Adipocyte (in vitro differentiated cells): ENCODE measurements at regions not wholly inside any gene's neighbourhood (a gene's known extent, or its start where the extent isn't known, plus 50 kb on each side); places are given as distances from the start of the nearest gene placed in this dataset.
A peak's percentile ranks its signal among the peaks of the same experiment; 100 is the strongest.

Source experiments
- DNase-seq: peaks from one replicate; pipeline ENCODE4 v3.0.0-alpha.2; 2015; ENCODE audit warnings: low read depth
- H3K27me3 ChIP-seq: replicated peaks from 2 replicates; pipeline ENCODE4 v1.7.0; 2013; ENCODE audit warnings: mild to moderate bottlenecking, low read length, moderate library complexity; ENCODE audit not compliant: control insufficient read depth, insufficient read depth
- H3K36me3 ChIP-seq: 2 replicates; pipeline ENCODE4 v1.7.0; 2013; ENCODE audit warnings: low read length, mild to moderate bottlenecking, moderate library complexity; ENCODE audit not compliant: control insufficient read depth, insufficient read depth, severe bottlenecking
- H3K4me1 ChIP-seq: 2 replicates; pipeline ENCODE4 v1.7.0; 2013; ENCODE audit warnings: mild to moderate bottlenecking, low read length, moderate library complexity; ENCODE audit not compliant: control insufficient read depth, insufficient read depth
- H3K4me3 ChIP-seq: 2 replicates; pipeline ENCODE4 v1.7.0; 2013; ENCODE audit warnings: mild to moderate bottlenecking, low read length, moderate library complexity
- H3K9ac ChIP-seq: 2 replicates; pipeline ENCODE4 v1.7.0; 2013; ENCODE audit warnings: mild to moderate bottlenecking, low read length, moderate library complexity
- H3K9me3 ChIP-seq: 2 replicates; pipeline ENCODE4 v1.7.0; 2013; ENCODE audit warnings: mild to moderate bottlenecking, low read length, moderate library complexity; ENCODE audit not compliant: control insufficient read depth

GRCh38 chr3:31187380-31187779, 292.9 kb upstream of the GADL1 start:
- no peak overlapping the region for H3K9ac ChIP-seq
- H3K4me1 ChIP-seq: peaks cover 19% of the 10 kb centered on the region
- H3K9me3 ChIP-seq: no peaks in the 10 kb centered on the region
- DNase-seq: no peak
- no peaks in the 10 kb centered on the region for H3K27me3 ChIP-seq
- H3K36me3 ChIP-seq: no peaks in the 10 kb centered on the region
- H3K4me3 ChIP-seq: no peak overlapping the region

GRCh38 chr3:31188112-31188511, 293.7 kb upstream of the GADL1 start:
- H3K9ac ChIP-seq: no peak overlapping the region
- no peaks in the 10 kb centered on the region for H3K9me3 ChIP-seq
- no peak overlapping the region for H3K4me3 ChIP-seq
- no peaks in the 10 kb centered on the region for H3K27me3 ChIP-seq
- H3K36me3 ChIP-seq: no peaks in the 10 kb centered on the region
- DNase-seq: no peak
- peaks cover 19% of the 10 kb centered on the region for H3K4me1 ChIP-seq

- no peak overlapping the region for H3K4me3 ChIP-seq
- no peaks in the 10 kb centered on the region for H3K27me3 ChIP-seq
- no peaks in the 10 kb centered on the region for H3K36me3 ChIP-seq
- no peaks in the 10 kb centered on the region for H3K9me3 ChIP-seq
- no peak overlapping the region for H3K9ac ChIP-seq
- H3K4me1 ChIP-seq: peaks cover 19% of the 10 kb centered on the region
- no peak for DNase-seq
These were observed 294.9 kb upstream of the GADL1 start for GRCh38 chr3:31189330-31189729.

- Histone ChIP-seq H3K4me1 (peaks cover 19% of the 10 kb centered on the region), H3K36me3 (no peaks in the 10 kb centered on the region), H3K4me3 (no peak overlapping the region), H3K9ac (no peak overlapping the region), H3K9me3 (no peaks in the 10 kb centered on the region), H3K27me3 (no peaks in the 10 kb centered on the region)
- no peak for DNase-seq
These were observed 295.5 kb upstream of the GADL1 start for GRCh38 chr3:31189971-31190370.

GRCh38 chr3:31191354-31191753, 296.9 kb upstream of the GADL1 start:
- DNase-seq: no peak
- no peaks in the 10 kb centered on the region for H3K9me3 ChIP-seq
- no peak overlapping the region for H3K4me3 ChIP-seq
- H3K27me3 ChIP-seq: no peaks in the 10 kb centered on the region
- peaks cover 16% of the 10 kb centered on the region for H3K4me1 ChIP-seq
- no peaks in the 10 kb centered on the region for H3K36me3 ChIP-seq
- no peak overlapping the region for H3K9ac ChIP-seq

- Histone ChIP-seq H3K36me3 (no peaks in the 10 kb centered on the region), H3K9me3 (no peaks in the 10 kb centered on the region), H3K9ac (no peak overlapping the region), H3K27me3 (no peaks in the 10 kb centered on the region), H3K4me3 (no peak overlapping the region), H3K4me1 (peaks cover 24% of the 10 kb centered on the region)
- no peak for DNase-seq
These were observed 299.0 kb upstream of the GADL1 start for GRCh38 chr3:31193429-31193828.

GRCh38 chr3:31193871-31194270, 299.4 kb upstream of the GADL1 start:
- peak; percentile 3 for DNase-seq
- no peaks in the 10 kb centered on the region for H3K9me3 ChIP-seq
- no peak overlapping the region for H3K9ac ChIP-seq
- peaks cover 23% of the 10 kb centered on the region for H3K4me1 ChIP-seq
- H3K36me3 ChIP-seq: no peaks in the 10 kb centered on the region
- no peak overlapping the region for H3K4me3 ChIP-seq
- H3K27me3 ChIP-seq: no peaks in the 10 kb centered on the region

GRCh38 chr3:31196261-31196660, 301.8 kb upstream of the GADL1 start:
- Histone ChIP-seq H3K4me3 (peak overlapping the region; percentile 47), H3K9me3 (no peaks in the 10 kb centered on the region), H3K9ac (peak overlapping the region; percentile 60), H3K36me3 (no peaks in the 10 kb centered on the region), H3K4me1 (peaks cover 23% of the 10 kb centered on the region), H3K27me3 (no peaks in the 10 kb centered on the region)
- DNase-seq: peak; percentile 0

GRCh38 chr3:31196881-31197364, 302.5 kb upstream of the GADL1 start:
- peak; percentile 89 for DNase-seq
- Histone ChIP-seq H3K4me3 (peak overlapping the region; percentile 47), H3K9me3 (no peaks in the 10 kb centered on the region), H3K9ac (peak overlapping the region; percentile 60), H3K27me3 (no peaks in the 10 kb centered on the region), H3K36me3 (no peaks in the 10 kb centered on the region), H3K4me1 (peaks cover 23% of the 10 kb centered on the region)

- H3K9me3 ChIP-seq: no peaks in the 10 kb centered on the region
- H3K27me3 ChIP-seq: no peaks in the 10 kb centered on the region
- DNase-seq: peak; percentile 23
- H3K4me1 ChIP-seq: peaks cover 23% of the 10 kb centered on the region
- H3K9ac ChIP-seq: peak overlapping the region; percentile 15
- peak overlapping the region; percentile 47 for H3K4me3 ChIP-seq
- no peaks in the 10 kb centered on the region for H3K36me3 ChIP-seq
These were observed 303.5 kb upstream of the GADL1 start for GRCh38 chr3:31197941-31198340.

- Histone ChIP-seq H3K36me3 (no peaks in the 10 kb centered on the region), H3K27me3 (no peaks in the 10 kb centered on the region), H3K9me3 (no peaks in the 10 kb centered on the region), H3K9ac (no peak overlapping the region), H3K4me3 (no peak overlapping the region), H3K4me1 (peaks cover 23% of the 10 kb centered on the region)
- DNase-seq: no peak
These were observed 304.4 kb upstream of the GADL1 start for GRCh38 chr3:31198890-31199289.
